DOHH2 (cell line): ENCODE measurements at regions not wholly inside any gene's neighbourhood (a gene's known extent, or its start where the extent isn't known, plus 50 kb on each side); places are given as distances from the start of the nearest gene placed in this dataset.

Experiments used
- EZH2phosphoT487 ChIP-seq: fragments of 200-600 bp; sonication (generic); IDR thresholded peaks from 2 replicates; pipeline ENCODE4 v1.6.1; 2017; ENCODE audit warnings: borderline replicate concordance, mild to moderate bottlenecking, antibody characterized with exemption, low read length, moderate library complexity, mixed read lengths
- TF ChIP-seq, protein P1 (sequence below): fragments of 200-600 bp; sonication (generic); IDR thresholded peaks from one replicate; pipeline ENCODE4 v1.5.1; 2014; ENCODE audit warnings: antibody characterized with exemption, mild to moderate bottlenecking, low read depth, low read length; ENCODE audit not compliant: poor library complexity, severe bottlenecking

DNA sequence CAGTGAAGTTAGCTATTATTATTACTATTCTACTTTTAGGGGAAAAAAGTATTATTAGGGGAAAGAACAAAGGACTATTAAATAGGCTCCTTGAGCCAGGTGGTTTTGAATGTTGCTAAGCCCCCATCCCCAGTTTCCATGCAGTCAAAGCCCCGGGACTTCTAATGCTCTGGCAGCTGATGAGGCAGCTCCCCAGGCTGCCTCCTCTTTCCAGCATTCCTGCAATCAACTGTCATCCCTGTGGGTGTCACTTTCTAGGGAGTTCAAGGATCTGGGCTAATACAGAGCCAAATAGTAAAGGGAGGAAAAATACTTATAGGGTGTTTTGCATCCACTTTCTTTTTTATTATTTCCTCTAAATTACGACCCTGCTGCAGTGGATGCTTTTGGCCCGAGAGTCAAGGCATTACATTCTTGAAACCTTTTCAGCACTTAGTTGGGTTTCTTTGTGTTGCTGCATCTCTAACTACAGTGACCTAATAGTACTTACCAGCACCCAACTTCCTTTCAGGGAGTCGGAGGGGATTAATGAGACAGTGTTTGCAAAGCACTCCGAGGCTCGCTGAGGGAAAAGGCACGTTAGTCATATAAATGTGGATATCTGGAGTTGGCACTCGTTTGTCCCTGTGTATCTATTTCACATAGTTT is 303.9 kb upstream of the MAP3K7 start:
- TF ChIP-seq, protein P1, sequence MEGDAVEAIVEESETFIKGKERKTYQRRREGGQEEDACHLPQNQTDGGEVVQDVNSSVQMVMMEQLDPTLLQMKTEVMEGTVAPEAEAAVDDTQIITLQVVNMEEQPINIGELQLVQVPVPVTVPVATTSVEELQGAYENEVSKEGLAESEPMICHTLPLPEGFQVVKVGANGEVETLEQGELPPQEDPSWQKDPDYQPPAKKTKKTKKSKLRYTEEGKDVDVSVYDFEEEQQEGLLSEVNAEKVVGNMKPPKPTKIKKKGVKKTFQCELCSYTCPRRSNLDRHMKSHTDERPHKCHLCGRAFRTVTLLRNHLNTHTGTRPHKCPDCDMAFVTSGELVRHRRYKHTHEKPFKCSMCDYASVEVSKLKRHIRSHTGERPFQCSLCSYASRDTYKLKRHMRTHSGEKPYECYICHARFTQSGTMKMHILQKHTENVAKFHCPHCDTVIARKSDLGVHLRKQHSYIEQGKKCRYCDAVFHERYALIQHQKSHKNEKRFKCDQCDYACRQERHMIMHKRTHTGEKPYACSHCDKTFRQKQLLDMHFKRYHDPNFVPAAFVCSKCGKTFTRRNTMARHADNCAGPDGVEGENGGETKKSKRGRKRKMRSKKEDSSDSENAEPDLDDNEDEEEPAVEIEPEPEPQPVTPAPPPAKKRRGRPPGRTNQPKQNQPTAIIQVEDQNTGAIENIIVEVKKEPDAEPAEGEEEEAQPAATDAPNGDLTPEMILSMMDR, result no peak
- TF ChIP-seq EZH2phosphoT487, result no peak
